HepG2 (cell line): ENCODE measurements at regions not wholly inside any gene's neighbourhood (a gene's known extent, or its start where the extent isn't known, plus 50 kb on each side); places are given as distances from the start of the nearest gene placed in this dataset.

ENCODE experiments used
- ATAC-seq: fragments of 200-7000 bp; cut with Tn5 transposase; 3 replicates; pipeline ENCODE4 v1.9.1; 2020; ENCODE audit warnings: mild to moderate bottlenecking, moderate library complexity
- BruUV-seq: library from RNA; stranded (reverse); fragments of 400-500 nt; replicated peaks from 2 replicates; lab custom pipeline; 2021; lab: Mats Ljungman, UMichigan
- CTCF ChIA-PET: fragments of 300-600 bp; formaldehyde crosslinking; extraction: SDS; loops from one replicate; lab custom pipeline; 2021; ENCODE audit warnings: low total read pairs, inconsistent platforms, low intra/inter-chr PET ratio; lab: Yijun Ruan, JAX
- POLR2A ChIA-PET: fragments of 350-600 bp; sonication (Branson Sonifier 250); formaldehyde crosslinking; loops from one replicate; lab custom pipeline; 2020; ENCODE audit warnings: antibody characterized with exemption, inconsistent platforms; lab: Yijun Ruan, JAX
- DNase-seq: peaks from one replicate; pipeline ENCODE4 v3.0.0-alpha.2; 2015; ENCODE audit warnings: low spot score
- FAIRE-seq: peaks from 3 replicates; lab custom pipeline; 2011; peaks lifted over from hg19 to GRCh38; lab: Jason Lieb, UNC
- H2AFZ ChIP-seq: one replicate; pipeline ENCODE4 v1.6.1; 2011; ENCODE audit warnings: low read length, inconsistent platforms
- H3K27ac ChIP-seq: fragments of 300-600 bp; 3 replicates; pipeline ENCODE4 v1.8.0; 2011; ENCODE audit warnings: mixed run types, mild to moderate bottlenecking, mixed read lengths, low read length, inconsistent platforms; ENCODE audit not compliant: insufficient read depth; ENCODE audit errors: extremely low read length
- H3K27me3 ChIP-seq, 2 experiments: fragments of 200-600 bp in 1 of 2; 2 replicates in 1 of 2; 3 replicates in 1 of 2; pipeline versions ENCODE4 v1.6.0 to v1.8.0; 2011; ENCODE audit warnings: low read length in 2 of 2, mild to moderate bottlenecking in 2 of 2, moderate library complexity in 2 of 2, inconsistent platforms in 1 of 2; ENCODE audit not compliant: insufficient read depth in 2 of 2, control insufficient read depth in 1 of 2
- H3K36me3 ChIP-seq, 2 experiments: fragments of 200-600 bp in 1 of 2; replicated peaks in 1 of 2; 2 replicates in 1 of 2; 3 replicates in 1 of 2; pipeline versions ENCODE4 v1.5.1 to v1.8.0; 2011; ENCODE audit warnings: low read length in 2 of 2, inconsistent platforms in 1 of 2; ENCODE audit not compliant: insufficient read depth in 2 of 2, control insufficient read depth in 1 of 2
- H3K4me1 ChIP-seq: 2 replicates; pipeline ENCODE4 v1.5.1; 2012; ENCODE audit warnings: low read length, inconsistent platforms; ENCODE audit not compliant: insufficient read depth
- H3K4me2 ChIP-seq: 2 replicates; pipeline ENCODE4 v1.6.0; 2011; ENCODE audit warnings: low read depth, low read length, inconsistent platforms
- H3K4me3 ChIP-seq, 3 experiments: fragments of 200-600 bp in 1 of 3; sonication (generic), shearing (Covaris generic) in 1 of 3; replicated peaks in 1 of 3; 2 replicates each; pipeline ENCODE4 v1.5.1; 2011 to 2016; ENCODE audit warnings: low read length in 3 of 3, inconsistent platforms in 2 of 3, low read depth in 2 of 3, mild to moderate bottlenecking in 2 of 3, control low read depth in 1 of 3, mixed read lengths in 1 of 3; ENCODE audit not compliant: insufficient read depth in 1 of 3
- H3K79me2 ChIP-seq: one replicate; pipeline ENCODE4 v1.6.1; 2011; ENCODE audit warnings: low read length, inconsistent platforms; ENCODE audit not compliant: insufficient read depth
- H3K9ac ChIP-seq: 2 replicates; pipeline ENCODE4 v1.6.0; 2011; ENCODE audit warnings: mild to moderate bottlenecking, low read depth, low read length, inconsistent platforms; ENCODE audit not compliant: insufficient read depth
- H3K9me3 ChIP-seq: 2 replicates; pipeline ENCODE4 v1.5.1; 2012; ENCODE audit warnings: mild to moderate bottlenecking, low read length
- H4K20me1 ChIP-seq: 2 replicates; pipeline ENCODE4 v1.6.0; 2011; ENCODE audit warnings: inconsistent platforms, mild to moderate bottlenecking, low read length, moderate library complexity; ENCODE audit not compliant: insufficient read depth
- BHLHE40 ChIP-seq: IDR thresholded peaks from 2 replicates; pipeline ENCODE4 v1.6.1; 2011; ENCODE audit warnings: low read length, improper control_type of control experiment
- DNMT1 ChIP-seq: sonication (generic); formaldehyde crosslinking; IDR thresholded peaks from 2 replicates; pipeline ENCODE4 v1.5.1; 2020; ENCODE audit warnings: mild to moderate bottlenecking, missing genetic modification reagents
- EP300 ChIP-seq, 3 experiments: sonication (generic) in 1 of 3; formaldehyde crosslinking in 1 of 3; IDR thresholded peaks; 2 replicates each; pipeline versions ENCODE4 v1.5.1 to v1.6.1; 2011 to 2020; ENCODE audit warnings: low read depth in 2 of 3, low read length in 2 of 3, borderline replicate concordance in 1 of 3, improper control_type of control experiment in 1 of 3, mild to moderate bottlenecking in 1 of 3, missing genetic modification reagents in 1 of 3, moderate library complexity in 1 of 3
- ISL2 ChIP-seq: sonication (generic); formaldehyde crosslinking; IDR thresholded peaks from 2 replicates; pipeline ENCODE4 v1.5.0; 2020; ENCODE audit warnings: missing genetic modification reagents
- MTA1 ChIP-seq: sonication (generic); formaldehyde crosslinking; IDR thresholded peaks from 2 replicates; pipeline ENCODE4 v1.4.0; 2020; ENCODE audit warnings: missing genetic modification reagents, mild to moderate bottlenecking, borderline replicate concordance
- ZBTB7A ChIP-seq: sonication (generic); formaldehyde crosslinking; IDR thresholded peaks from 2 replicates; pipeline ENCODE4 v1.8.0; 2022; ENCODE audit warnings: mild to moderate bottlenecking, missing genetic modification reagents
- ZNF367 ChIP-seq: sonication (generic); formaldehyde crosslinking; IDR thresholded peaks from 2 replicates; pipeline ENCODE4 v1.4.0; 2020; ENCODE audit warnings: missing genetic modification reagents, borderline replicate concordance
- WGBS: methylation state at CpG from one replicate; pipeline ENCODE4 v1.1.6; 2017; ENCODE audit warnings: low lambda C conversion rate; 5-methylcytosine and 5-hydroxymethylcytosine counted together
- in situ Hi-C: cut with HindIII; loops from 2 replicates; pipeline ENCODE4 v1.10.0; 2017; ENCODE audit warnings: low pct_unique_long_range_greater_than_20kb; ENCODE audit not compliant: extremely low pct_ligation_motif_present
- intact Hi-C: fragments of 100-400 bp; cut with micrococcal nuclease; formaldehyde crosslinking; loops from one replicate; pipeline ENCODE4 v1.10.0; 2022; ENCODE audit not compliant: unreplicated experiment
- TF ChIP-seq, protein P1 (sequence below): IDR thresholded peaks from 2 replicates; pipeline ENCODE4 v1.6.1; 2012; ENCODE audit warnings: low read length, improper control_type of control experiment
- TF ChIP-seq, protein P2 (sequence below): conservative IDR thresholded peaks from 2 replicates; pipeline ENCODE4 v1.6.1; 2018; ENCODE audit warnings: missing genetic modification reagents
- TF ChIP-seq, protein P3 (sequence below): sonication (generic); formaldehyde crosslinking; IDR thresholded peaks from 2 replicates; pipeline ENCODE4 v1.9.0; 2021; ENCODE audit warnings: missing genetic modification reagents, mild to moderate bottlenecking, borderline replicate concordance
- TF ChIP-seq, protein P4 (sequence below): fragments of 450-650 bp; IDR thresholded peaks from 2 replicates; pipeline ENCODE4 v1.6.1; 2016
- TF ChIP-seq, protein P5 (sequence below): IDR thresholded peaks from 2 replicates; pipeline ENCODE4 v1.6.1; 2016; ENCODE audit warnings: low read depth, control low read depth
- TF ChIP-seq, protein P6 (sequence below): IDR thresholded peaks from 2 replicates; pipeline ENCODE4 v1.6.1; 2016; ENCODE audit warnings: missing compliant biosample characterization, missing genetic modification reagents, borderline replicate concordance

DNA sequence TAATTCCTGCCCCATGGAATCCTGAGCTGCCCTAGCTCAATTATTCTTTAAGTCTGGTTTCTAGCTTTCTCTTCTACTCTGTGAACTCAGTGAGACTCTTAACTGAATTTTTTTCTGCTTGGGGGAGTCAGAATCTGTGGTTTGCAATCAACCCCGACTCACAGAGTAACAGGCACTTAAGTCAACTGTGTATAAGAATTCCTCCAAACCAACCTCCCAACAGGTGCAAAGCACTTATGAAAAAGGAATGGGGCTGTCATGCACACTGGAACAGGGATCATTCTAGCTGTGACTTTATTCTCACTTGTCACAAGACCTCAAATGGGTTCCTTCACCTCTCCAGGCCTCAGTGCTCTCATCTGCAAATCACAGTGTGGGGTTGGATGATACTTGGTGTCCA is 60.3 kb upstream of the SYT6 start (continued):
- TF ChIP-seq, protein P1, sequence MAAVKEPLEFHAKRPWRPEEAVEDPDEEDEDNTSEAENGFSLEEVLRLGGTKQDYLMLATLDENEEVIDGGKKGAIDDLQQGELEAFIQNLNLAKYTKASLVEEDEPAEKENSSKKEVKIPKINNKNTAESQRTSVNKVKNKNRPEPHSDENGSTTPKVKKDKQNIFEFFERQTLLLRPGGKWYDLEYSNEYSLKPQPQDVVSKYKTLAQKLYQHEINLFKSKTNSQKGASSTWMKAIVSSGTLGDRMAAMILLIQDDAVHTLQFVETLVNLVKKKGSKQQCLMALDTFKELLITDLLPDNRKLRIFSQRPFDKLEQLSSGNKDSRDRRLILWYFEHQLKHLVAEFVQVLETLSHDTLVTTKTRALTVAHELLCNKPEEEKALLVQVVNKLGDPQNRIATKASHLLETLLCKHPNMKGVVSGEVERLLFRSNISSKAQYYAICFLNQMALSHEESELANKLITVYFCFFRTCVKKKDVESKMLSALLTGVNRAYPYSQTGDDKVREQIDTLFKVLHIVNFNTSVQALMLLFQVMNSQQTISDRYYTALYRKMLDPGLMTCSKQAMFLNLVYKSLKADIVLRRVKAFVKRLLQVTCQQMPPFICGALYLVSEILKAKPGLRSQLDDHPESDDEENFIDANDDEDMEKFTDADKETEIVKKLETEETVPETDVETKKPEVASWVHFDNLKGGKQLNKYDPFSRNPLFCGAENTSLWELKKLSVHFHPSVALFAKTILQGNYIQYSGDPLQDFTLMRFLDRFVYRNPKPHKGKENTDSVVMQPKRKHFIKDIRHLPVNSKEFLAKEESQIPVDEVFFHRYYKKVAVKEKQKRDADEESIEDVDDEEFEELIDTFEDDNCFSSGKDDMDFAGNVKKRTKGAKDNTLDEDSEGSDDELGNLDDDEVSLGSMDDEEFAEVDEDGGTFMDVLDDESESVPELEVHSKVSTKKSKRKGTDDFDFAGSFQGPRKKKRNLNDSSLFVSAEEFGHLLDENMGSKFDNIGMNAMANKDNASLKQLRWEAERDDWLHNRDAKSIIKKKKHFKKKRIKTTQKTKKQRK, result no peak

DNA sequence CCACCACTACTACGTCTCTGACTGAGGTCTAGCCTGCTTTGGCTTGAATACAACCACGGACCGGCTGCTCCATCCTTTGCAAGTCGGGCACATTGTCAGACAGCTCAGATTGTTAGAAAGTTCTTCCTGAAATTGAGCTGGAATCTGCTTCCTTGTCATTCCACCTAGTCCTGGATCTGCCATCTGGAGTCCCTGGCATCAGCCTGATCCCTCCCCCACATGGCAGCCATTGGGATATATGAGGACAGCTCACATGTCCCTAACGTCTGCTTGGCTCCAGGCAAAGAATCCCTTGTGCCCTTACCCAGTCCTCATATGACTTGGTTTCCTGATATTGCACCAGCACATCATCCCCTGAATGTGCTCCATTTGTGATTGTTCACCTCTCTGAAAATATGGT is 56.3 kb upstream of the SYT6 start:
- no peak overlapping the region for H3K9ac ChIP-seq
- in situ Hi-C loops (no loop called here), intact Hi-C loops (no loop called here)
- ChIA-PET POLR2A (no interaction called here), CTCF (no interaction called here)
- no peak overlapping the region for H3K27ac ChIP-seq
- H3K4me2 ChIP-seq, result no peak overlapping the region
- no peak overlapping the region for H3K4me3 ChIP-seq
- no peak for ATAC-seq
- no peaks in the 10 kb centered on the region for H3K36me3 ChIP-seq
- no TSS peak for BruUV-seq
- WGBS, result 0% methylated on average over 5 of the region's 5 CpGs
- no peaks in the 10 kb centered on the region for H4K20me1 ChIP-seq
- no peak overlapping the region for H2AFZ ChIP-seq
- peaks cover 2 to 36% of the 10 kb centered on the region in 2 experiments; a peak in 3 of 5 replicates for H3K27me3 ChIP-seq
- no peaks in the 10 kb centered on the region for H3K4me1 ChIP-seq
- FAIRE-seq, result no peak
- no peaks in the 10 kb centered on the region for H3K79me2 ChIP-seq
- H3K9me3 ChIP-seq, result no peaks in the 10 kb centered on the region
- DNase-seq, result no peak
- no peak for TF ChIP-seq MTA1
- TF ChIP-seq, protein P2, sequence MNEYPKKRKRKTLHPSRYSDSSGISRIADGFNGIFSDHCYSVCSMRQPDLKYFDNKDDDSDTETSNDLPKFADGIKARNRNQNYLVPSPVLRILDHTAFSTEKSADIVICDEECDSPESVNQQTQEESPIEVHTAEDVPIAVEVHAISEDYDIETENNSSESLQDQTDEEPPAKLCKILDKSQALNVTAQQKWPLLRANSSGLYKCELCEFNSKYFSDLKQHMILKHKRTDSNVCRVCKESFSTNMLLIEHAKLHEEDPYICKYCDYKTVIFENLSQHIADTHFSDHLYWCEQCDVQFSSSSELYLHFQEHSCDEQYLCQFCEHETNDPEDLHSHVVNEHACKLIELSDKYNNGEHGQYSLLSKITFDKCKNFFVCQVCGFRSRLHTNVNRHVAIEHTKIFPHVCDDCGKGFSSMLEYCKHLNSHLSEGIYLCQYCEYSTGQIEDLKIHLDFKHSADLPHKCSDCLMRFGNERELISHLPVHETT (CRISPR knock-in tag), result no peak
- no peak for TF ChIP-seq DNMT1 (CRISPR knock-in tag)
- TF ChIP-seq, protein P3, sequence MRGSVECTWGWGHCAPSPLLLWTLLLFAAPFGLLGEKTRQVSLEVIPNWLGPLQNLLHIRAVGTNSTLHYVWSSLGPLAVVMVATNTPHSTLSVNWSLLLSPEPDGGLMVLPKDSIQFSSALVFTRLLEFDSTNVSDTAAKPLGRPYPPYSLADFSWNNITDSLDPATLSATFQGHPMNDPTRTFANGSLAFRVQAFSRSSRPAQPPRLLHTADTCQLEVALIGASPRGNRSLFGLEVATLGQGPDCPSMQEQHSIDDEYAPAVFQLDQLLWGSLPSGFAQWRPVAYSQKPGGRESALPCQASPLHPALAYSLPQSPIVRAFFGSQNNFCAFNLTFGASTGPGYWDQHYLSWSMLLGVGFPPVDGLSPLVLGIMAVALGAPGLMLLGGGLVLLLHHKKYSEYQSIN (CRISPR knock-in tag), result no peak
- no peak for TF ChIP-seq BHLHE40
- TF ChIP-seq ZNF367 (CRISPR knock-in tag), result no peak
- TF ChIP-seq, protein P4, sequence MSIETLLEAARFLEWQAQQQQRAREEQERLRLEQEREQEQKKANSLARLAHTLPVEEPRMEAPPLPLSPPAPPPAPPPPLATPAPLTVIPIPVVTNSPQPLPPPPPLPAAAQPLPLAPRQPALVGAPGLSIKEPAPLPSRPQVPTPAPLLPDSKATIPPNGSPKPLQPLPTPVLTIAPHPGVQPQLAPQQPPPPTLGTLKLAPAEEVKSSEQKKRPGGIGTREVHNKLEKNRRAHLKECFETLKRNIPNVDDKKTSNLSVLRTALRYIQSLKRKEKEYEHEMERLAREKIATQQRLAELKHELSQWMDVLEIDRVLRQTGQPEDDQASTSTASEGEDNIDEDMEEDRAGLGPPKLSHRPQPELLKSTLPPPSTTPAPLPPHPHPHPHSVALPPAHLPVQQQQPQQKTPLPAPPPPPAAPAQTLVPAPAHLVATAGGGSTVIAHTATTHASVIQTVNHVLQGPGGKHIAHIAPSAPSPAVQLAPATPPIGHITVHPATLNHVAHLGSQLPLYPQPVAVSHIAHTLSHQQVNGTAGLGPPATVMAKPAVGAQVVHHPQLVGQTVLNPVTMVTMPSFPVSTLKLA, result no peak
- TF ChIP-seq, protein P5, sequence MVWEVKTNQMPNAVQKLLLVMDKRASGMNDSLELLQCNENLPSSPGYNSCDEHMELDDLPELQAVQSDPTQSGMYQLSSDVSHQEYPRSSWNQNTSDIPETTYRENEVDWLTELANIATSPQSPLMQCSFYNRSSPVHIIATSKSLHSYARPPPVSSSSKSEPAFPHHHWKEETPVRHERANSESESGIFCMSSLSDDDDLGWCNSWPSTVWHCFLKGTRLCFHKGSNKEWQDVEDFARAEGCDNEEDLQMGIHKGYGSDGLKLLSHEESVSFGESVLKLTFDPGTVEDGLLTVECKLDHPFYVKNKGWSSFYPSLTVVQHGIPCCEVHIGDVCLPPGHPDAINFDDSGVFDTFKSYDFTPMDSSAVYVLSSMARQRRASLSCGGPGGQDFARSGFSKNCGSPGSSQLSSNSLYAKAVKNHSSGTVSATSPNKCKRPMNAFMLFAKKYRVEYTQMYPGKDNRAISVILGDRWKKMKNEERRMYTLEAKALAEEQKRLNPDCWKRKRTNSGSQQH (CRISPR knock-in tag), result no peak
- no peak for TF ChIP-seq EP300 (IDR thresholded peaks at IDR 0.05; ENCODE audit: low read depth in 2 of 2, low read length in 2 of 2)
- no peak for TF ChIP-seq EP300 (CRISPR knock-in tag; IDR thresholded peaks at IDR 0.05; ENCODE audit: borderline replicate concordance)
- TF ChIP-seq ISL2 (CRISPR knock-in tag), result no peak
- no peak for TF ChIP-seq ZBTB7A
- TF ChIP-seq, protein P6, sequence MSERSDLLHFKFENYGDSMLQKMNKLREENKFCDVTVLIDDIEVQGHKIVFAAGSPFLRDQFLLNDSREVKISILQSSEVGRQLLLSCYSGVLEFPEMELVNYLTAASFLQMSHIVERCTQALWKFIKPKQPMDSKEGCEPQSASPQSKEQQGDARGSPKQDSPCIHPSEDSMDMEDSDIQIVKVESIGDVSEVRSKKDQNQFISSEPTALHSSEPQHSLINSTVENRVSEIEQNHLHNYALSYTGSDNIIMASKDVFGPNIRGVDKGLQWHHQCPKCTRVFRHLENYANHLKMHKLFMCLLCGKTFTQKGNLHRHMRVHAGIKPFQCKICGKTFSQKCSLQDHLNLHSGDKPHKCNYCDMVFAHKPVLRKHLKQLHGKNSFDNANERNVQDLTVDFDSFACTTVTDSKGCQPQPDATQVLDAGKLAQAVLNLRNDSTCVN (CRISPR knock-in tag), result no peak
